ENCODE measurements at regions not wholly inside any gene's neighbourhood (a gene's known extent, or its start where the extent isn't known, plus 50 kb on each side); places are given as distances from the start of the nearest gene placed in this dataset.

DNA sequence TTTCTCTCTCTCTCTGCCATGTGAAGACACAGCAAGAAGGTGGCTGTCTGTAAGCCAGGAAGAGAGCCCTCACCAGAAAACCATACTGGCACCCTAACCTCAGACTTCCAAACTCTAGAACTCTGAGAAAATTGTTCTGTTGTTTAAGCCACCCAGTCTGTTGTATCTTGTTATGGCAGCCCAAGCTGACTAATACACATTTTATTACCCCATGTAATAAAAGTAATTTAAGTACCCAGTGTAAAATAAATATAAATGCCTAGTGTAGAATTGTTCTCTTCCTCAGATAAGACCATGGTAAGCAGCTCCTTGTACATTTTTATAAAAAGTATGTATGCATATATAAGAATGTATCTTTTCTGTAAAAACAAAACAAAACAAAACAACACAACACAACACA, 119.7 kb downstream of the DTL start:
- TF ChIP-seq EP300 (IDR thresholded peaks at IDR 0.05; ENCODE audit: borderline replicate concordance) (no peak), TAF1 (IDR thresholded peaks at IDR 0.05; ENCODE audit: low read depth) (no peak), RAD21 (IDR thresholded peaks at IDR 0.05; ENCODE audit: low read depth) (no peak), NFIC (IDR thresholded peaks at IDR 0.05) (no peak), EGR1 (IDR thresholded peaks at IDR 0.05) (no peak), TEAD4 (IDR thresholded peaks at IDR 0.05) (no peak), CREB1 (IDR thresholded peaks at IDR 0.05; ENCODE audit: low read depth) (no peak), CEBPB (IDR thresholded peaks at IDR 0.05) (no peak), FOXM1 (IDR thresholded peaks at IDR 0.05; ENCODE audit: borderline replicate concordance, low read depth) (no peak), TCF12 (IDR thresholded peaks at IDR 0.05; ENCODE audit: low read depth) (no peak), YY1 (IDR thresholded peaks at IDR 0.05; ENCODE audit: low read depth) (no peak)
- TF ChIP-seq, protein P1, sequence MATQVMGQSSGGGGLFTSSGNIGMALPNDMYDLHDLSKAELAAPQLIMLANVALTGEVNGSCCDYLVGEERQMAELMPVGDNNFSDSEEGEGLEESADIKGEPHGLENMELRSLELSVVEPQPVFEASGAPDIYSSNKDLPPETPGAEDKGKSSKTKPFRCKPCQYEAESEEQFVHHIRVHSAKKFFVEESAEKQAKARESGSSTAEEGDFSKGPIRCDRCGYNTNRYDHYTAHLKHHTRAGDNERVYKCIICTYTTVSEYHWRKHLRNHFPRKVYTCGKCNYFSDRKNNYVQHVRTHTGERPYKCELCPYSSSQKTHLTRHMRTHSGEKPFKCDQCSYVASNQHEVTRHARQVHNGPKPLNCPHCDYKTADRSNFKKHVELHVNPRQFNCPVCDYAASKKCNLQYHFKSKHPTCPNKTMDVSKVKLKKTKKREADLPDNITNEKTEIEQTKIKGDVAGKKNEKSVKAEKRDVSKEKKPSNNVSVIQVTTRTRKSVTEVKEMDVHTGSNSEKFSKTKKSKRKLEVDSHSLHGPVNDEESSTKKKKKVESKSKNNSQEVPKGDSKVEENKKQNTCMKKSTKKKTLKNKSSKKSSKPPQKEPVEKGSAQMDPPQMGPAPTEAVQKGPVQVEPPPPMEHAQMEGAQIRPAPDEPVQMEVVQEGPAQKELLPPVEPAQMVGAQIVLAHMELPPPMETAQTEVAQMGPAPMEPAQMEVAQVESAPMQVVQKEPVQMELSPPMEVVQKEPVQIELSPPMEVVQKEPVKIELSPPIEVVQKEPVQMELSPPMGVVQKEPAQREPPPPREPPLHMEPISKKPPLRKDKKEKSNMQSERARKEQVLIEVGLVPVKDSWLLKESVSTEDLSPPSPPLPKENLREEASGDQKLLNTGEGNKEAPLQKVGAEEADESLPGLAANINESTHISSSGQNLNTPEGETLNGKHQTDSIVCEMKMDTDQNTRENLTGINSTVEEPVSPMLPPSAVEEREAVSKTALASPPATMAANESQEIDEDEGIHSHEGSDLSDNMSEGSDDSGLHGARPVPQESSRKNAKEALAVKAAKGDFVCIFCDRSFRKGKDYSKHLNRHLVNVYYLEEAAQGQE (IDR thresholded peaks at IDR 0.05; ENCODE audit: low read depth), result no peak
- TF ChIP-seq, protein P2, sequence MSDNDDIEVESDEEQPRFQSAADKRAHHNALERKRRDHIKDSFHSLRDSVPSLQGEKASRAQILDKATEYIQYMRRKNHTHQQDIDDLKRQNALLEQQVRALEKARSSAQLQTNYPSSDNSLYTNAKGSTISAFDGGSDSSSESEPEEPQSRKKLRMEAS (IDR thresholded peaks at IDR 0.05), result no peak
- TF ChIP-seq, protein P3, sequence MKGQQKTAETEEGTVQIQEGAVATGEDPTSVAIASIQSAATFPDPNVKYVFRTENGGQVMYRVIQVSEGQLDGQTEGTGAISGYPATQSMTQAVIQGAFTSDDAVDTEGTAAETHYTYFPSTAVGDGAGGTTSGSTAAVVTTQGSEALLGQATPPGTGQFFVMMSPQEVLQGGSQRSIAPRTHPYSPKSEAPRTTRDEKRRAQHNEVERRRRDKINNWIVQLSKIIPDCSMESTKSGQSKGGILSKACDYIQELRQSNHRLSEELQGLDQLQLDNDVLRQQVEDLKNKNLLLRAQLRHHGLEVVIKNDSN (IDR thresholded peaks at IDR 0.05), result no peak
